GM12878 (cell line): ENCODE measurements at regions not wholly inside any gene's neighbourhood (a gene's known extent, or its start where the extent isn't known, plus 50 kb on each side); places are given as distances from the start of the nearest gene placed in this dataset.

ENCODE experiments used
- ATAC-seq: fragments of 200-7000 bp; cut with Tn5 transposase; 3 replicates; pipeline ENCODE4 v1.9.1; 2020; ENCODE audit warnings: mild to moderate bottlenecking, moderate library complexity
- BruUV-seq: library from RNA; stranded (reverse); fragments of 400-500 nt; replicated peaks from 2 replicates; lab custom pipeline; 2021; lab: Mats Ljungman, UMichigan
- CTCF ChIA-PET: fragments of 300-600 bp; sonication (Branson Sonifier 250); formaldehyde crosslinking; extraction: SDS; loops from one replicate; lab custom pipeline; 2021; ENCODE audit warnings: inconsistent platforms; lab: Yijun Ruan, JAX
- POLR2A ChIA-PET: fragments of 350-600 bp; formaldehyde crosslinking; extraction: SDS; loops from one replicate; lab custom pipeline; 2021; ENCODE audit warnings: inconsistent platforms; lab: Charles Lee
- RAD21 ChIA-PET: fragments of 300-600 bp; sonication (Branson Sonifier 250); formaldehyde crosslinking; loops from one replicate; lab custom pipeline; 2023; ENCODE audit warnings: antibody characterized with exemption; ENCODE audit not compliant: unreplicated experiment; lab: Charles Lee
- SMC1A ChIA-PET: fragments of 300-600 bp; sonication (Branson Sonifier 250); formaldehyde crosslinking; loops from one replicate; lab custom pipeline; 2023; ENCODE audit not compliant: unreplicated experiment, uncharacterized antibody; lab: Charles Lee
- DNase-seq: peaks from one replicate; pipeline ENCODE4 v3.0.0-alpha.2; 2011; ENCODE audit warnings: low read depth, low spot score
- FAIRE-seq: peaks from 3 replicates; lab custom pipeline; 2011; peaks lifted over from hg19 to GRCh38; lab: Jason Lieb, UNC
- H2AFZ ChIP-seq: 2 replicates; pipeline ENCODE4 v1.6.0; 2011; ENCODE audit warnings: low read depth, low read length, control low read depth; ENCODE audit not compliant: control insufficient read depth
- H3K27ac ChIP-seq: 2 replicates; pipeline ENCODE4 v1.5.1; 2011; ENCODE audit warnings: control low read depth; ENCODE audit not compliant: control insufficient read depth, insufficient read depth
- H3K27me3 ChIP-seq, 2 experiments: replicated peaks in 1 of 2; 2 replicates each; pipeline versions ENCODE4 v1.6.0 to v1.6.1; 2011; ENCODE audit warnings: low read length in 1 of 2; ENCODE audit not compliant: control insufficient read depth in 2 of 2, insufficient read depth in 2 of 2
- H3K36me3 ChIP-seq, 2 experiments: 2 replicates each; pipeline ENCODE4 v1.5.1; 2011; ENCODE audit warnings: low read length in 1 of 2; ENCODE audit not compliant: control insufficient read depth in 2 of 2, insufficient read depth in 2 of 2
- H3K4me1 ChIP-seq: 2 replicates; pipeline ENCODE4 v1.6.1; 2011; ENCODE audit warnings: mild to moderate bottlenecking, low read length, moderate library complexity, mixed read lengths; ENCODE audit not compliant: control insufficient read depth, insufficient read depth
- H3K4me2 ChIP-seq: 2 replicates; pipeline ENCODE4 v1.6.0; 2011; ENCODE audit warnings: control low read depth; ENCODE audit not compliant: control insufficient read depth, insufficient read depth
- H3K4me3 ChIP-seq: fragments of 200-600 bp; sonication (generic); 2 replicates; pipeline ENCODE4 v1.5.1; 2016
- H3K79me2 ChIP-seq: 2 replicates; pipeline ENCODE4 v1.6.0; 2011; ENCODE audit warnings: low read length; ENCODE audit not compliant: control insufficient read depth, insufficient read depth
- H3K9ac ChIP-seq: 2 replicates; pipeline ENCODE4 v1.8.0; 2011; ENCODE audit warnings: low read length, control low read depth, mixed read lengths; ENCODE audit not compliant: control insufficient read depth, insufficient read depth
- H3K9me3 ChIP-seq: replicated peaks from 3 replicates; pipeline ENCODE4 v1.5.1; 2011; ENCODE audit warnings: mild to moderate bottlenecking, low read length; ENCODE audit not compliant: control insufficient read depth, insufficient read depth
- H4K20me1 ChIP-seq: 2 replicates; pipeline ENCODE4 v1.6.0; 2011; ENCODE audit not compliant: control insufficient read depth, insufficient read depth
- GATAD2B ChIP-seq: fragments of 450-650 bp; conservative IDR thresholded peaks from 2 replicates; pipeline ENCODE4 v1.6.1; 2017; ENCODE audit warnings: low read depth, mild to moderate bottlenecking, moderate library complexity
- IRF5 ChIP-seq: fragments of 450-650 bp; IDR thresholded peaks from 2 replicates; pipeline ENCODE4 v1.6.1; 2017; ENCODE audit warnings: borderline replicate concordance
- KDM1A ChIP-seq: fragments of 200-600 bp; sonication (generic); IDR thresholded peaks from 2 replicates; pipeline ENCODE4 v1.6.1; 2016; ENCODE audit warnings: borderline replicate concordance
- NFYA ChIP-seq: IDR thresholded peaks from 2 replicates; pipeline ENCODE4 v1.6.1; 2011; ENCODE audit warnings: low read depth, mild to moderate bottlenecking, low read length, improper control_type of control experiment, borderline replicate concordance
- PAX5 ChIP-seq: IDR thresholded peaks from 2 replicates; pipeline ENCODE4 v1.6.1; 2011; ENCODE audit warnings: low read depth, low read length, borderline replicate concordance
- PAX8 ChIP-seq: fragments of 450-650 bp; IDR thresholded peaks from 2 replicates; pipeline ENCODE4 v1.6.1; 2017; ENCODE audit warnings: mild to moderate bottlenecking, moderate library complexity
- PML ChIP-seq: IDR thresholded peaks from 2 replicates; pipeline ENCODE4 v1.6.1; 2012; ENCODE audit warnings: low read length, inconsistent platforms
- POLR2AphosphoS5 ChIP-seq: IDR thresholded peaks from 2 replicates; pipeline ENCODE4 v1.6.1; 2011; ENCODE audit warnings: mild to moderate bottlenecking, low read length, inconsistent platforms
- RAD21 ChIP-seq: IDR thresholded peaks from 2 replicates; pipeline ENCODE4 v1.6.1; 2011; ENCODE audit warnings: mild to moderate bottlenecking, low read depth, low read length, moderate library complexity; ENCODE audit not compliant: insufficient read depth
- SP1 ChIP-seq: IDR thresholded peaks from one replicate; pipeline ENCODE4 v1.6.1; 2011; ENCODE audit warnings: low read depth, low read length
- SREBF1 ChIP-seq: IDR thresholded peaks from 2 replicates; pipeline ENCODE4 v1.6.1; 2012; ENCODE audit warnings: mild to moderate bottlenecking, low read length
- SREBF2 ChIP-seq: IDR thresholded peaks from 2 replicates; pipeline ENCODE4 v1.6.1; 2012; ENCODE audit warnings: mild to moderate bottlenecking, low read length
- TCF3 ChIP-seq: IDR thresholded peaks from 2 replicates; pipeline ENCODE4 v1.6.1; 2012; ENCODE audit warnings: low read depth, mild to moderate bottlenecking, low read length, borderline replicate concordance; ENCODE audit not compliant: insufficient read depth
- WRNIP1 ChIP-seq: IDR thresholded peaks from 2 replicates; pipeline ENCODE4 v1.6.1; 2011; ENCODE audit warnings: low read depth, low read length, improper control_type of control experiment, borderline replicate concordance
- WGBS: methylation state at CpG from one replicate; pipeline ENCODE4 v1.1.6; 2016; ENCODE audit warnings: low lambda C conversion rate; ENCODE audit not compliant: insufficient replicate concordance, insufficient coverage; ENCODE audit errors: missing lambda C conversion rate; 5-methylcytosine and 5-hydroxymethylcytosine counted together
- in situ Hi-C: fragments of 300-500 bp; cut with MboI; formaldehyde crosslinking; loops from 9 replicates; pipeline ENCODE4 v1.14.3; 2018; ENCODE audit warnings: mixed read lengths
- intact Hi-C: fragments of 100-400 bp; cut with micrococcal nuclease; formaldehyde crosslinking; loops from one replicate; pipeline ENCODE4 v1.14.2; 2022; ENCODE audit not compliant: unreplicated experiment

GRCh38 chr13:27857282-27857681 lies 62.5 kb upstream of the PDX1 start:
- Histone ChIP-seq H2AFZ (no peak overlapping the region), H3K9me3 (no peaks in the 10 kb centered on the region), H3K4me2 (no peak overlapping the region), H3K4me3 (no peak overlapping the region), H3K9ac (no peak overlapping the region), H3K79me2 (no peaks in the 10 kb centered on the region), H3K4me1 (no peaks in the 10 kb centered on the region), H4K20me1 (no peaks in the 10 kb centered on the region), H3K36me3 (no peaks in the 10 kb centered on the region), H3K27ac (no peak overlapping the region), H3K27me3 (peaks cover 4% of the 10 kb centered on the region in 2 experiments)
- ChIA-PET CTCF (interaction anchor here (0.7 kb wide), 1 partner anchor 96 kb away, joined by 3 read pairs; no protein-coding TSS in a partner anchor), RAD21 (no interaction called here), SMC1A (interaction anchor here (1.6 kb wide), 1 partner anchor 28 kb away, joined by 7 read pairs; no protein-coding TSS in a partner anchor), POLR2A (no interaction called here)
- no peak for DNase-seq
- in situ Hi-C loops (no loop called here), intact Hi-C loops (no loop called here)
- no peak for FAIRE-seq
- BruUV-seq, result no TSS peak
- TF ChIP-seq WRNIP1 (no peak), SP1 (no peak), GATAD2B (no peak), NFYA (no peak), RAD21 (no peak), SREBF1 (no peak), PML (no peak), PAX5 (no peak), TCF3 (no peak), POLR2AphosphoS5 (no peak), SREBF2 (no peak), KDM1A (no peak), IRF5 (no peak), PAX8 (no peak)
- ATAC-seq, result no peak
- 37% methylated on average over 9 of the region's 10 CpGs for WGBS
